D341Med (cell line): ENCODE measurements at regions not wholly inside any gene's neighbourhood (a gene's known extent, or its start where the extent isn't known, plus 50 kb on each side); places are given as distances from the start of the nearest gene placed in this dataset.

Experiments
- DNase-seq: peaks from one replicate; pipeline ENCODE4 v3.0.0; 2012; ENCODE audit warnings: low spot score

DNA sequence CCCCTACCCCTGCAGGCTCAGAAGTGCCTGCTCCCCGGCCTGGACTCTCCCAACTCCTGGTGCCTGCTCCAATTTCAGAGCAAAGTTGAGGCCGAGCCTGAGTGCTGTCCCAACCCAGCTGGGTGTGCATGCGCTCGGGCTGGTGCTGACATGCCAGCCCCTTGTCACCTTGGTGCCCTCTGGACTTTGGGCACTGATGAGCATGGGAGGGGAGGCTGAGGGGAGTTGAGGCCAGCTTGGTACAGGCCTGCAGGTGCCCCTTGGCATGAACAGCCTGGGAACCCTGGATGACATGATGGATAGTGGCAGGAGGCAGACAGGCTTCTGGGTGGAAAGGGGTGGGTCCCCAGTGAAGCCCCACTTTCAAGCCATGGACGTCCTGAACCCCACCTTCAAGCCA, 366.1 kb upstream of the NEGR1 start:
- DNase-seq: no peak

DNA sequence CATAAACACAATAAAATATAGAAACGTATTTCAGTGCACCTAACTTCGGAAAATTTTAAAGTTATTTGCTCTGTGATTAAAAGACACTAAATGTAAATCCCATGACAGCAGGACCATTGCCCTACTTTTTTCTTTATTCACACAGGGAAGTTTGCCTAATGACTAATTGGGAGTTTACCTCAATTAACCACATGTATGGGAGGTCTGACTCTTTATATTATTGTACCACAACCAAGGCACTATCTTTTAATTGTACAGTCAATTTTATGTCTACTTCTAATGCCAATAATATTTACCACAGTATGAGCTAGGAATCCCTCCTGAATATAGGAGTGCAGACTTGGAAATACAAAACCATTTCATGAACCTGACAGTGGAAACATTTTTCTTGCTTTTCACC, 360.8 kb upstream of the NEGR1 start:
- DNase-seq: no peak

DNA sequence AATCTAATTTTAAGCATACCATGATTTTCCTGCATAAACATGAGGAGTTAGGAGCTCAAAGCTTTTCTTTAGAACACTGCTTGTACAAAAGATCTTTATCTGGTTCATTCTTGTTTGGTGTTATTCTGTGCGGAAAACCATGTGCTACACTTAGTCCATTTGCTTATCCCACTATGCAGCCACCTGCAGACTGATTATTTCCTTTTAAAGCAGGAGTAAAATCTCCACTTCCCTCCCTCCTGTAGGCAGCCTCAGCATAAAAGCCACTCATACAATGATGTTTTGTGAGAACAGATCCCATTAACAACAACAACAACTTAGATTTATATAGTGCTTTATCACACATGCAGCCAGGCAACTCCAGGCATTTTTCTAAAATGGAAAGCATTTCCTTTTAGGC, 355.3 kb upstream of the NEGR1 start:
- no peak for DNase-seq

DNA sequence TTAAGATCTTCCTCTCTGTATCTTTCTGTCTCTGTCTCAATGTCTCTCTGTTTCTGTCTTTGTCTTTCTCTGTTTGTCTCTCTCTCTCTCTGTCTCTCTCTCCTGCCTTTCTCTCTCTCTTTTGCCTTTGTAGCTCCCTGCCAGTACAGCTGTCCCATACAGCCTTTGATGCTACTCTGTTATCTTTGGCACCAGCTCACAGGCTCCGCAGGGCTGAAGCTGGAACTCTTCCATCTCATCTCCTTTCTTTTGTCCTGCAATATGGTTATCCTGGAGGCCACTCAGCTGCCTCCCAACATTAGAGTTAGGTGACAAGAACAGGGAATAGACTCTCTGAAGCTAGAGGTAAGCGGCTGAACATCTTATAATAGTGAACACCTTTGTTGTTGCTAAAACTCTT, 354.3 kb upstream of the NEGR1 start:
- DNase-seq: no peak

DNA sequence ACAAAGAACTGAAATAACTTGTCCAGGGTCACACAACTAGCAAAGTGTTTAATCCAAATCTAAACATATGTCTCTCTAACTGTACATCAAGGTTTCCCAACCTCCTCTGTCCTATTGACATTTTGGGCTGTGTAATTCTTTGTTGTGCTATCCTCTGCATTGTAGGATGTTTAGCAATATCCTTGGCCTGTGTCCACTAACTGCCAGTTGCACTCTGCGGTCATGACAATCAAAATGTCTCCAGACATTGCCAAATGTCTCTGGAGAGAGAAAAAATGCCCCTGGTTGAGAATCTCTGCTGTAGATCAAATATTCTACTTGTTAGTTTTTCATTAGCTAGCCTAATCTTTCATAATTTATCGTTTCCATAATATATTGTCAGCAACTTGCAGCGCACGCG, 353.4 kb upstream of the NEGR1 start:
- DNase-seq: no peak

DNA sequence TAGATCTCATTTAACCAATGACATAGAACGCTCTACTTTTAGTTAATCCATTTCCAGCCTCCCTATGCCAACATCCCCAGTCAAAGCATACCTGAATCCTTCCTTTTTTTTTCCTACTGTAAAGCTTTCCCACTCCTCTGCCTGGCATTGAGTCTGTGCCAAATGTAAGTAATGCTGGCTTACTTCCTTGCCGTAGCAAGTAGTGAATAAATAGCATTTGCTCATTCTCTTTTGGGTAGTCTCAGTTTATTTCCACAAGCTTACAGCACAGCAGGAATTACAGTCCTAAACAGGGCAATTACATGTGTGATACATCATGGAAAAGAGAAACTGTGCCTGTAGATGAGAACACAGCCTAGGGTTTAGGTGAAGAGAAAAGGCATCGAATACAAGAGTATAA, 352.6 kb upstream of the NEGR1 start:
- no peak for DNase-seq

DNA sequence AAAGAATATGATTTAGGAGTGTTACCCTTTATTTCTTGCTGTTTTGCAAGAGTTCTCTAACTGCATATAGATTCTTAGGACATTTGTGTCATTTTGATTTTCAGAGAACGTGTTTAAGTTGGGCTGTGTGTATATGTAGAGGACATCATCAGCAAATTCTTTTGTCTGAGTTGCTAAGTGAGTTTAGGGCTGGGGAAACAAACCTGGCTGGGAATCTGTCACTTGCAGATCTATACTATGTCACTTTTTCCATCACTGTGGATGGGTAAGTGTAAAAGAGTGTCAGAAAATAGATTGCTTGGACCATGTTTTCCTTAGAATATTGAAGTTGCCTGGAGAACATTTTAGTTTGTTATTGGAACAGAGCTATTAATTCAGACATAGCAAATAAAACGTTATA, 349.1 kb upstream of the NEGR1 start:
- DNase-seq: no peak

DNA sequence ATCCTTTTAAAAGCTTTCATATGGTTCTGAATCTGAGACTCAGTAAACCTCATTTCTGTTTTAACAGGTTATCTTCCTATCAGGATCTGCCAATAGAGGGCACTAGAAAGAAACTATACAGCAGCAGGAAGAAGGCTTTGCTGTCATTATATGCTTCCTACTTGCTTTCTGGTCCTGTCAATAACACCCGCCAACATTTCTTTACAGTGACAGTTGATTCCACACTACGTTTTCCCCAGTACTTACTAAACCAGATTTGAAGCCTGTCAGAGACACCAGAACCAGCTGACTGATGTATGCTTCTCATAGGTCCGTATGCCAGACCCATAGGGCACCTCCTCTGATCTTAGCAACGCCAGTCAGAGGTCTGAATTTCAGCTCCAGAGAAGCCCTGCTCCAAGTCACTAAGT, 341.0 kb upstream of the NEGR1 start:
- DNase-seq: peak; percentile 37

DNA sequence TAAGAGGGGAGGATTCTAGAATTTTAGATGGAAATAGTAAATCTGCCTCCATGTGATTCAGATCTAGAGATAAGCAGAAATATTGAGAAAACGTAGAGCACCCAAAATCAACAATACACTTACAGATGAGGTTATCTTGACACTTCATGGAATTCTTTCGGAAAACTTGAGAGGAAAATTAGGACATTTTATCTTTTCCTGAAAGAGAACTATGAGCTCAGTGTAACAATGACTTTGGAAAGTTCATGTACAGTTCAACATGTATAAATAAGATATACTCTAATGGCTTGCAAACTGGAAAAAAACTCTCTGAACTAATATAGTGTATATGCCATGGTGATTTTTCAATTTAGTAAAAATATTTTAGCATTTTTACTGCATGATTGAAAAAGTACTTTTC, 338.1 kb upstream of the NEGR1 start:
- DNase-seq: no peak

DNA sequence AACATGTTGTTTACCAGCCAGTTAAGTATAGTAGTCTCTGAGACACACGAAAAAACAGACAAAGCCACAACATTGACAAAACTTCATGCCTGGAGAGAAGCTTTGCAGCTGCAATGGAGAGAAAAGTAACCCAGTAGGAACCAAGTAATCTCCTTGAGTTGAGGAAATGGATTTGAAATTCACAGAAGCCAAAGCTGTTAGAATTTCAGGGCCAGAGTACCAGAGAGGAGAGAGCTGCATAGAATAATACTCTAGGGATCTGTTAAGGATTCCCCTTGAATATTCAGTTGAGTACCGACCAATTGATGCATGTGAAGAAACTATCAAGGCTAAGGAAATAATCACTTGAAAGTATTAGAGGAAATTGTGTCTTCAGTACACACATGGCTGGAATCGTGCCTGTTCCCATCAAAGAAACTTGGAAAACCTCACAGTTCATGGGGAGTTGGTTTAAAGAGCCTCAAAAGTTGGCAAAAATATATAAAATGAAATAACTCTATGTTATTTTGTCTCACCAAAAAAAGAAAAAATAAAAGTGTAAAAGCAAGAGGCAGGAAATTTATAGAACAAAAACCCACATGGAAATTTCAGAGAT, 324.0 kb upstream of the NEGR1 start:
- DNase-seq: no peak

DNA sequence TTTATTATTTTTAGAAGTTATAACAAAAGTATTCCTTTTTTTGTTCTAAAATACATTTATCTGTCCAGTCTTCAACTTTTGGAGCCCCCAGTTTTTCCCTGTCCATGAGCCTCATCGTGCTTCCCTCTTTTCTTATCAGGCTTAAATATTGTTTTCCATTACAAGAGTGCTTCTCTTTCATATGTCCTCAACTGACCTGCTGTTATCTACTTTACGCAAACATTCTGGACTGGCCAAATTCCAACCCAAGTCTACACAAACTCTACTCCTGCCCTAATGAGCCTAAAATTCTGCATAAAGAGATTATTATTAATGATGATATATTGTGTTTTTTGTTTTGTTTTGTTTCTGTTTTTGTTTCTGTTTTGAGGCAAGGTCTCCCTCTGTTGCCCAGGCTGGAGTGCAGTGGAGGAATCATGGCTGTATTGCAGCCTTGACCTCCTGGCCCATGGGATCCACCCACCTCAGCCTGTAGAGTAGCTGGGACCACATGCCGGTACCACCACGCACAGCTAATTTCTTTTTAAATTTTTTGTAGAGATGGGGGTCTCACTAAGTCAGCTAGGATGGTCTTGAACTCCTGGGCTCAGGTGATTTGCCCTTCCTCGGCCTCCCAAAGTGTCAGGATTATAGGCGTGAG, 318.8 kb upstream of the NEGR1 start:
- no peak for DNase-seq

DNA sequence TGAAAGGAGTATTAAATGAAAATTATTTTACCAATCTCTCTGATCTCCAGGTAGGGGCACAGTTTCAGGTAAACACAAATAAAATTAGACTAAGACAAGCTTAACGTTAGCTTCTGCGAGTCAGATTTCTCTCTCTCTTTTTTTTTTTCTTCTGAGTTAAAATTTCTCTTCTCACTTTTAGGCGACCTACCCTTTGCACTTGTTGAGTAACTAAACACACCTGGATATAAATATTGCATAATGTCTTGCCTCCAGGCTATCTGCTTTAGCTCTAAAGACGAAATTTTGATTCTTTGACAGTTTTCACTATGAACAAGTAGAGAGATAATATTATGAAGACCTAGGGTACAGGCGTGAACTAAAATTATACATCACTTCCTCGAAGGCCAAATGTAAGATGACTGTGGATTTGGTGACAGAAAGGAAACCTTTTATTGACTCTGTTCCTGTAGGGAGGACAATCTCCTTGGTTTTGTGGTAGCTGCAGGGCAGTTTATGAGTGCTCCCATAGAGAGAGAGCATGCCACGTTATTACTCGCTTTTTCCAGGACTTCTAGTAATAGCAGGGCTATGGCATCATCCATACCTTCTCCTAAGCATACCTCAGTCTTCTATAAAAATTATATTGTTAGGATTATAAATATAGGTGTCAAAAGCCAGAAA, 303.8 kb upstream of the NEGR1 start:
- DNase-seq: no peak

DNA sequence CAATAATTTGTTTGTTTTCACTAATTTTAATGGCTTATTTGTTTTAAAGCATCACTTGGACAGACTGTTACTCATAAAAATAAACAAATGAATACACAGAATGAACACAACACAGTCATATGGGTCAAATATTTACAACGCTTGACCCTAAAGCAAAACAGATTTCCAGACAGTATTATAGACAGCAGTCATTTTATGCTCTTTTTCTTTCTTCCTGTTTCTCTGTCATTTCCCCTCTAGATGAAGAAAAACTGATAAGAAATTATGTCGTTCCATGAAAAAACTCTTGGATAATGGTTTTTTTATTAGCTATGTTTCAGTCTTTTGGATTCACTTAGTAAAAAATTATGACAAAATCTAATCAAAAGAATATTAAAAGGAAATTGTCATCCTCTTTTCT, 297.3 kb upstream of the NEGR1 start:
- DNase-seq: no peak

DNA sequence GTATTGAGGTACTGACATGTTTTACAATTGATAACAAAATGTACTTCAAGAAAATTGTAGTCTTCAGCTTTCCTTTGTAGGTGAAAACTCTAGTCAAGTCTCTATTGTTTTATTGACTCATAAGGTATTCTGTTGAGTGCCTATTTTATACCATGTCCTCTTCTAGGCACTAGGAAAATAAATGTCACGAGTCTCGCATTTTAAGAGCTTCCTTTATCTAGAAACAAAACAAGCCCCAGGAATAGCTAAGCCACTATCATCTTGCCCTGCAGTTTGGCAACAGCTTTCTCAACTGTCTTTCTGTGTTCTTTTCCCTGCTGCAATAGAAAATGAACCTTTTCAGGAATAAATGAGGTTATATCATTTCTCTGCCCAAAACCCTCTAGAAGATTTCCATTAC, 288.5 kb upstream of the NEGR1 start:
- DNase-seq: no peak

DNA sequence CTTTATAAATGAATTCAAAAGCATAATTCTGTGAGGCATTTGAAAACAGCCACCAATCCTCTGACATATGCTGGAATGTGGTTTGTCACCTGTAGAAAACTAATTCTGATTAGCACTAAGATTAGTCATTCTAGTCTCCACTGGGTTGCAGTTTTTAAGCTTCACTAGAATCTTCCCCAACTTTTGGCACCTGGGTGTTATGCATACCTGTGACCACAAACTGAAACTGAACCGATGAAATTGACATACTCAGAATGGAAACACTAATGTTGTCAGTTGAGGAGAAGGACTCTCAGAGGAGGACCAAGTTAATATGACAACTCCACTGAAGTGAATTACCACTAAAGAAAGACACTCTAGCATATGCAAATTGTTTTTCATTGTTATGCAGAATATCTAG, 285.8 kb upstream of the NEGR1 start:
- no peak for DNase-seq

DNA sequence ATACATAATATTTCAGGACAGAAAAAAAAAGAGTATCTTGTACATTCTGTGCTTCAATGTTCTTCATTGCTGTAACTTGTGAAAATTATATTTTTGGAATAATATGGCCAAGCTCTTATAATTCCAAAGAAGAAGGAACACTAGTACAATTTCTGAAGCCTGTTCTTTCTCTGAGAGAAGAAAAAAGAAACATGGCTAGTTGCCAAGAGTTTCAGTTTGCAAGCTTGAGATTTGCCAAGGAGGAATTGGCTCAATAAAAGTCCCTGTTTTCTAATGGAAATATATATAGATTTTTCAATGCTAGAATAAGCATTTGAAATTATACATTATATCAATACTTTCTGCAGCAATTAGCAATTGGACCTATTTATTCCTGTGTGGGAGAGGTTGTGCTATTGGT, 285.2 kb upstream of the NEGR1 start:
- DNase-seq: no peak

DNA sequence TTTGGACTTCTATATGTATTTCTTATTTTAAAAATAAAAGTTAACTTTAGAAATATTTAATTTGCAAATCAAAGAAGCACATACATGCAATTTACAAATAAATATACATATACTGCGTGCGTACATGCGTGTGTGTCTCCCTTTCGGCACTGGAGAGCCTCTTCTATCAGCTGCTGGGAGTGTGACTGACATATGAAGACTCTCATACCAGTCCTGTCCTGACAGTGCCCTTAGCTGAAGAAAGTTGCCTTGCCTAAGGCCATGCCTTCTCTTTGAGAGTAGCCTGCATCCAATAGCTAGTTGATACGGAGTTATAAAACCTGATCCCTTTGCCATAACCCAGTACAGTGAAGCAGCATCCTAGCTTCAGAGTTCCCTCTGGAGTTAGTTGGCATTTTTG, 282.4 kb upstream of the NEGR1 start:
- DNase-seq: no peak

DNA sequence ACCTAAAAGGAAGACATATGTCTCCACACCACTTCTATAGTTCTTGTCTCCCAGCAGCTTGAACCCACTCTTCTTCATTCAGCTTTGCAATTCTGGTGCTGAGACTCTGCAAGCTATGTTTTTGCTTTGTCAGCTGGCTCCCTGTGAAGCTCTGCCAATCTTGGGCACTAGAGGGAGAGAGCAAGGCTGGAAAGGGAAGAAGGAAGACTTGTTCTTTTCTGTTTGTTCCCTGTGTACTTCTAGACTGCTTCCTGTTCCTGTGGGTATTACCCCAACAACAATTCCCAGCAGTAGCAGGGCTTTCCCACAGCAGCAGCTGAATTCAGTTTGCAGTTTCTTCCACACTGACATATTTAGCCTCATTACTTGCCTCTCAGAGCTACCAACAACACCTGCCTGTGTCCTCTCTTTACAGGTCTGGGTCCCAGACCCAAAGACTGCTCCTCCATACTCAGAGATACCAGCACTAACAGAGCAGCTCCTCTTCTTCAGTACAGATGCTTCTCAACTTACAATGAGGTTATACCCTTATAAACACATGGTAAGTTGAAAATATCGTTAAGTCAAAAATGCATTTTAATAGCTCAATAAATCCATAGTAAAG, 275.2 kb upstream of the NEGR1 start:
- peak; percentile 28 for DNase-seq

DNA sequence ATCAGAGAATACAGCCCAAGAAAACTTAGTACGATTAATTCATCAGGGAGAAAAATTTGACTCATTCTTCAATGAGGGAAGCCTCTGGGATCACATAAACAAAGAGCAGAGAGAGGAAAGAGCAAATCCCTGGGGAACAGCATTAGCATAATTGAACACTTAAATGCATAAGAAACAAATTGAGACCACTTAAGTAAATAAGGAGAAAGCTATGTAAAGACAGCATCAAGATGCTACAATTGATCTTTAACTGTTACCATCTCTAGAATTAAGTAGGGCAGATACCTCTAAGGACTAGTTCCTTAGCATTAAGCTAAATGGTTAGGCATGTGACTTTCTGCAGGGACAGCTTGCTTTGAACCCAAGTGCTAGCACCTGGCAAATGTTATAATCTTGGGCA, 265.1 kb upstream of the NEGR1 start:
- DNase-seq: no peak

DNA sequence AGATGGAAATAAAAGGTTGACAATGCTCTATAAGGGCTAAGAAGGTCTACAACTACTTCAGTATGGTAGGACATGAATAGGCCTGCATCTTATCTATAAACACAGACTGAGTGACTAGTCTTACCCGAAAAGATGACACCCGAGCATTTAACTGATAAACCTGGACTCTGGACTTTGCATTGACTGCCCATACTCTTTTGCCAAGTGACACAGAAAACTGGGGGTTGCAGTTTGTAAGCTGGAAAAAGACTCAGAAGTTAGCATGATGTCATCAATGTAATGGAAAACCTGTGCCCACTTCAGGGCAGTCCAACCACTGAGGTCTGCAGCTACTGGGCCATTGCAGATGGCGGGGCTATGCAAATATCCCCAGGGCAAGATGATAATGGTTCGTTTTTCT, 258.3 kb upstream of the NEGR1 start:
- no peak for DNase-seq

DNA sequence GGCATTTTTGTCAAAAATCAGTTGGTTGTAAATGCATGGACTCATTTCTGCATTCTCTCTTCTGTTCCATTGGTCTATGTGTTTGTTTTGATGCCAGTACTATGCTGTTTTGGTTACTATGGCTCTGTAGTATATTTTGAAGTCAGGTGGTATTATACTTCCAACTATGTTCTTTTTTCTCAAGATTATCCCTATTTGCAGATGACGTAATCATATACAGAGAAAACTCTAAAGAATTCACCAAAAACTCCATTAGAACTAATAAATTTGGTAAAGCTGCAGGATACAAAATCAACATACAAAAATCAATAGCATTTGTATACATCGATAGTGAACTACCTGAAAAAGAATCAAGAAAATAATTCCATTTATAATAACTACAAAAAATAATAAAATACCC, 253.1 kb upstream of the NEGR1 start:
- DNase-seq: no peak

DNA sequence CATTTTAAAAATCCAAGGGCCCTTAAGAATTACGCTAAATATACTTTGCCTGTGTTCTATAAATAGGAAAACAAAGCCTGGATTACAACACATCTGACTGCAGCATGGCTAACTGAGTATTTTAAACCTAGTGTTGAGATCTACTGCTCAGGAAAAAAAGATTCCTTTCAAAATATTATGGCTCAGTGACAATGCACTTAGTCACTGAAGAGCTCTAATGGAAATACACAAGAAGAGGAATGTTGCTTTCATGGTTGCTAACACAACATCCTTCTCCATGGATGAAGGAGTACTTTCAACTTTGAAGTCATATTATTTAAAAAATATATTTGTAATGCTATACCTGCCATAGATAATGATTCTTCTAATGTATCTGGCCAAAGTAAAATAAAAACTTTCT, 248.3 kb upstream of the NEGR1 start:
- no peak for DNase-seq

DNA sequence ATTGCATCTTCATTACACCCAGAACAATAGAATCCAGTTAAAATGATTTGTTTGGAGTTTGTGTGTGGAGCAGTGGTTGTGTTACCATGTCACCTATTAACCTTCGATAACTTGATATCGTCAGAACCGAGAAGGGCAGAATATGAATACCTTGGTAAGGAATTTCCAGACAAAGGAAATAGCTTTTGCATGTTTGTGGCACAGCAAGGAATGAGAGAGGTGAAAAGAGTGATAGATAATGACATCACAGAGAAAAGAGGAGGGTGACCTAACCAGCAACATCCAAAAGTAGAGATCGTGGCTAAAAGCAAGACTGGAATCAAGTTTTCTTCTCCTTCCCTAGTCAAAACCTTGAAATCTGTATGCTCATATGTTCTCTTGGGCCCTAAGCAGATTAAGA, 244.6 kb upstream of the NEGR1 start:
- no peak for DNase-seq

DNA sequence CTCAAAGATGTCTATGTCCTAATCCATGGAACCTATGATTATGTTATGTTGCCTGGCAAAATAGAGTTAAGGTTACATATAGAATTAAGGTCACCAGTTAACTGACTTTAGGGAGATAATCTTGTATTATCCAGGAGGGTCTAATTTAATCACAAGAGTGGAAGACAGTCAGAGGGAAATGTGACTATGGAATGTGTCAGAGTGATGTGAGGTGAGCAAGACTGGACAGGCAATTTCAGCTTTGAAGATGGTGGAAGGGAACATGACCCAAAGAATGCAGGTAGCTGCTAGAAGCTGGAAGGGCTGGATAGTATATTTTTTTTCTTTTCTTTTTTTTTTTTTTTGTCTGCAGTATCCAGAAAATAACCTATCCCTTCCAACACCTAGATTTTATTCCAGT, 241.7 kb upstream of the NEGR1 start:
- no peak for DNase-seq
